Lung (tissue), 11 donors: ENCODE measurements at regions not wholly inside any gene's neighbourhood (a gene's known extent, or its start where the extent isn't known, plus 50 kb on each side); places are given as distances from the start of the nearest gene placed in this dataset.

Source experiments
- ATAC-seq: fragments of 200-7000 bp; cut with Tn5 transposase; one replicate; pipeline ENCODE4 v1.9.1; 2020; ENCODE audit warnings: moderate number of reproducible peaks; ENCODE audit not compliant: insufficient read depth, low FRiP score
- DNase-seq, 3 donors: peaks; one replicate each; pipeline ENCODE4 v3.0.0-alpha.2; 2013 to 2017
- H3K27ac ChIP-seq, 2 donors: one replicate each; pipeline ENCODE4 v1.5.1; 2013; ENCODE audit warnings: mild to moderate bottlenecking in 2 of 2, moderate library complexity in 2 of 2, control low read depth in 1 of 2, inconsistent platforms in 1 of 2, low read depth in 1 of 2, low read length in 1 of 2
- H3K27me3 ChIP-seq, 3 donors: one replicate each; pipeline ENCODE4 v1.5.1; 2013; ENCODE audit warnings: low read length in 2 of 3; ENCODE audit not compliant: control insufficient read depth in 3 of 3, insufficient read depth in 3 of 3
- H3K36me3 ChIP-seq, 4 donors: one replicate each; pipeline ENCODE4 v1.5.1; 2013; ENCODE audit warnings: low read length in 4 of 4, mild to moderate bottlenecking in 1 of 4, moderate library complexity in 1 of 4; ENCODE audit not compliant: control insufficient read depth in 4 of 4, insufficient read depth in 4 of 4
- H3K4me1 ChIP-seq, 5 donors: one replicate each; pipeline ENCODE4 v1.5.1; 2013; ENCODE audit warnings: low read length in 5 of 5, mild to moderate bottlenecking in 2 of 5, moderate library complexity in 1 of 5; ENCODE audit not compliant: control insufficient read depth in 5 of 5, insufficient read depth in 5 of 5
- H3K4me3 ChIP-seq: one replicate; pipeline ENCODE4 v1.5.1; 2013; ENCODE audit warnings: mild to moderate bottlenecking, control low read depth, moderate library complexity
- H3K9ac ChIP-seq, 2 donors: one replicate each; pipeline ENCODE4 v1.5.1; 2013; ENCODE audit warnings: low read length in 2 of 2, control low read depth in 1 of 2; ENCODE audit not compliant: insufficient read depth in 1 of 2
- H3K9me3 ChIP-seq, 4 donors: one replicate each; pipeline ENCODE4 v1.5.1; 2013; ENCODE audit warnings: low read length in 3 of 4, mild to moderate bottlenecking in 1 of 4, moderate library complexity in 1 of 4; ENCODE audit not compliant: control insufficient read depth in 4 of 4, insufficient read depth in 3 of 4
- CTCF ChIP-seq: IDR thresholded peaks from 2 replicates; pipeline ENCODE4 v1.5.1; 2012; ENCODE audit warnings: mild to moderate bottlenecking; ENCODE audit errors: control extremely low read depth, extremely low read depth
- WGBS, 2 donors: extraction: QIAGEN DNeasy Blood & Tissue Kit; methylation state at CpG; one replicate each; pipeline ENCODE4 v1.1.7; 2013; 5-methylcytosine and 5-hydroxymethylcytosine counted together
- donor health status: control.
- donor health status: control.
- donor health status: Bipolar disorder and iron deficiency.
- donor health status: healthy.
- donor health status: DM: yes; HTN: yes; CAD: no.

GRCh38 chr13:90395348-90395747, 952.1 kb upstream of the MIR17HG start:
- peaks cover 0 to 11% (median under 1%) of the 10 kb centered on the region in 4 donors for H3K9me3 ChIP-seq
- H3K36me3 ChIP-seq = no peaks in the 10 kb centered on the region
- H3K9ac ChIP-seq = no peak overlapping the region
- TF ChIP-seq CTCF = no peak
- no peak overlapping the region for H3K27ac ChIP-seq
- H3K4me3 ChIP-seq = no peak overlapping the region
- H3K4me1 ChIP-seq = no peaks in the 10 kb centered on the region
- no peaks in the 10 kb centered on the region for H3K27me3 ChIP-seq
- ATAC-seq (no peak), DNase-seq (no peak)

GRCh38 chr13:90395846-90396245, 951.6 kb upstream of the MIR17HG start:
- Histone ChIP-seq H3K27me3 (no peaks in the 10 kb centered on the region), H3K9me3 (peaks cover 0 to 11% (median under 1%) of the 10 kb centered on the region in 4 donors), H3K27ac (no peak overlapping the region), H3K4me3 (no peak overlapping the region), H3K4me1 (no peaks in the 10 kb centered on the region), H3K9ac (no peak overlapping the region), H3K36me3 (no peaks in the 10 kb centered on the region)
- 85 to 88% methylated on average over 3 of the region's 3 CpGs for WGBS, 2 donors
- TF ChIP-seq CTCF = no peak
- ATAC-seq (no peak), DNase-seq (no peak)

- Histone ChIP-seq H3K9ac (no peak overlapping the region), H3K4me1 (no peaks in the 10 kb centered on the region), H3K9me3 (peaks cover 0 to 7% (median 0%) of the 10 kb centered on the region in 4 donors), H3K27ac (no peak overlapping the region), H3K36me3 (no peaks in the 10 kb centered on the region), H3K27me3 (no peaks in the 10 kb centered on the region), H3K4me3 (no peak overlapping the region)
- TF ChIP-seq CTCF = no peak
- no peak for DNase-seq
- ATAC-seq = no peak
These were observed 951.2 kb upstream of the MIR17HG start for GRCh38 chr13:90396266-90396665.

- ATAC-seq = no peak
- no peak for TF ChIP-seq CTCF
- Histone ChIP-seq H3K9me3 (peaks cover 0 to 7% (median 0%) of the 10 kb centered on the region in 4 donors), H3K4me3 (no peak overlapping the region), H3K27me3 (no peaks in the 10 kb centered on the region), H3K4me1 (no peaks in the 10 kb centered on the region), H3K36me3 (no peaks in the 10 kb centered on the region), H3K9ac (no peak overlapping the region), H3K27ac (no peak overlapping the region)
- 92 to 96% methylated on average over 4 of the region's 4 CpGs for WGBS, 2 donors
- DNase-seq = no peak
These were observed 950.0 kb upstream of the MIR17HG start for GRCh38 chr13:90397503-90397902.
